Ovary (tissue), 7 donors: ENCODE measurements at regions not wholly inside any gene's neighbourhood (a gene's known extent, or its start where the extent isn't known, plus 50 kb on each side); places are given as distances from the start of the nearest gene placed in this dataset.

Source experiments
- DNase-seq, 5 donors: peaks; one replicate each; pipeline ENCODE4 v3.0.0-alpha.2; 2019 to 2020
- H3K27ac ChIP-seq, 2 donors: fragments of 200-600 bp; one replicate each; pipeline versions ENCODE4 v1.5.1 to v1.8.0; 2019 to 2022
- H3K27me3 ChIP-seq: fragments of 200-600 bp; one replicate; pipeline ENCODE4 v1.8.0; 2022
- H3K36me3 ChIP-seq: fragments of 200-600 bp; sonication (generic); one replicate; pipeline ENCODE4 v1.5.1; 2019
- H3K4me1 ChIP-seq: one replicate; pipeline ENCODE4 v1.8.1; 2013; ENCODE audit warnings: mild to moderate bottlenecking, moderate library complexity; ENCODE audit not compliant: insufficient read depth
- H3K4me3 ChIP-seq: fragments of 200-600 bp; sonication (generic); one replicate; pipeline ENCODE4 v1.5.1; 2017
- H3K9me3 ChIP-seq, 2 donors: fragments of 200-600 bp in 1 of 2; sonication (generic) in 1 of 2; one replicate each; pipeline versions ENCODE4 v1.5.1 to v1.8.1; 2013 to 2019; ENCODE audit warnings: mild to moderate bottlenecking in 1 of 2, moderate library complexity in 1 of 2
- EP300 ChIP-seq: sonication (generic); formaldehyde crosslinking; IDR thresholded peaks from one replicate; pipeline ENCODE4 v1.6.1; 2017; ENCODE audit warnings: antibody characterized with exemption
- POLR2A ChIP-seq: fragments of 450-650 bp; IDR thresholded peaks from one replicate; pipeline ENCODE4 v1.6.1; 2017; ENCODE audit warnings: antibody characterized with exemption, mild to moderate bottlenecking, moderate library complexity
- WGBS, 3 donors: extraction: QIAGEN DNeasy Blood & Tissue Kit in 1 of 3; methylation state at CpG; one replicate each; pipeline versions ENCODE4 v1.1.5 to v1.1.7; 2013 to 2017; 5-methylcytosine and 5-hydroxymethylcytosine counted together
- intact Hi-C, 4 donors: fragments of 100-400 bp; cut with DNase I; formaldehyde crosslinking; loops; one replicate each; pipeline versions ENCODE4 v1.11.0 to v1.15.1; 2022 to 2023
- TF ChIP-seq, protein P1 (sequence below), 3 donors: fragments of 450-650 bp in 2 of 3; fragments of 200-600 bp in 1 of 3; IDR thresholded peaks; one replicate each; pipeline versions ENCODE4 v1.5.1 to v1.8.0; 2016 to 2022; ENCODE audit warnings: antibody characterized with exemption in 3 of 3, mild to moderate bottlenecking in 1 of 3
- donor health status: DM: no; HTN: no; CAD: no; lungs with moderate emphysema.
- donor health status: DM: no; HTN: no; CAD: no.
- donor health status: Bipolar disorder and iron deficiency.
- donor health status: DM: no; HTN: no; CAD: no.
- donor health status: DM: yes; HTN: yes; CAD: no.

DNA sequence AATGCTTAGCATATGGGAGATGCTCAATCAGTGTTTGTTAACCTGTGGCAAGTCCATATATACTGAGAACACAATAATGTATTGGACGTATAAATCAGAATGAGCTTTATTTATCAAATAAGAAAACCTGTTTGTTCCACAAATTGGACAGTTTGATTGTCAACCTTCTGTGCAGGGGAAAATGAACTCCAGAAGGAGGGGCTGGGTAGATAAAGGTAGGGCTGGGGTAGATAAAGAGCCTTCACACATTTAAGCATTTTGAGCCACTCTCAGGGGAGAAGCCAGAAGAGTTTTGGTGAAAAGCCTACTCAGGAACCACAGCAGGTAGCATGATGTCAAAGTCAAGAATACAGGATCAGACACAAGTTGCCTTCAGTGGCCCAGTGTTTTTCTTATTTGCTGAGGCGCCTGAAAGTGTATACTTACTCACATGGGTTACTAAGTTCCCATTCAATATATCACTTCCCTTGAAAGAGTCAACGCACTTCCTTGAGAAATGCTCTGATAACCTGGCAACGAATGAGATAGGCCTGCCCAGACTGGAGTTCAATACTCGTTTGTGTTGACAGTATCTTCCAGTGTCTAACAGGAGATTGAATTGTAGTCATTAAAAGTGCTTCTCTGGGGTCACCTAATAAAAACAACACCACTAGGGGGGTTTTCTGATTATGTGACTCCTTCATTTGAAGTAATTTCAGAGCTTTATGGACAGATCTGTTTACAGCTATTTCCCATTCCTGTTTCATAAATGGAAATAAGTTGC, 263.9 kb upstream of the CITED2 start:
- no peaks in the 10 kb centered on the region for H3K4me1 ChIP-seq
- H3K36me3 ChIP-seq = no peaks in the 10 kb centered on the region
- DNase-seq = no peak
- TF ChIP-seq, protein P1, sequence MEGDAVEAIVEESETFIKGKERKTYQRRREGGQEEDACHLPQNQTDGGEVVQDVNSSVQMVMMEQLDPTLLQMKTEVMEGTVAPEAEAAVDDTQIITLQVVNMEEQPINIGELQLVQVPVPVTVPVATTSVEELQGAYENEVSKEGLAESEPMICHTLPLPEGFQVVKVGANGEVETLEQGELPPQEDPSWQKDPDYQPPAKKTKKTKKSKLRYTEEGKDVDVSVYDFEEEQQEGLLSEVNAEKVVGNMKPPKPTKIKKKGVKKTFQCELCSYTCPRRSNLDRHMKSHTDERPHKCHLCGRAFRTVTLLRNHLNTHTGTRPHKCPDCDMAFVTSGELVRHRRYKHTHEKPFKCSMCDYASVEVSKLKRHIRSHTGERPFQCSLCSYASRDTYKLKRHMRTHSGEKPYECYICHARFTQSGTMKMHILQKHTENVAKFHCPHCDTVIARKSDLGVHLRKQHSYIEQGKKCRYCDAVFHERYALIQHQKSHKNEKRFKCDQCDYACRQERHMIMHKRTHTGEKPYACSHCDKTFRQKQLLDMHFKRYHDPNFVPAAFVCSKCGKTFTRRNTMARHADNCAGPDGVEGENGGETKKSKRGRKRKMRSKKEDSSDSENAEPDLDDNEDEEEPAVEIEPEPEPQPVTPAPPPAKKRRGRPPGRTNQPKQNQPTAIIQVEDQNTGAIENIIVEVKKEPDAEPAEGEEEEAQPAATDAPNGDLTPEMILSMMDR (IDR thresholded peaks at IDR 0.05) = no peak
- TF ChIP-seq EP300 = no peak
- TF ChIP-seq POLR2A = no peak
- 83 to 85% (median 85%) methylated on average over 5 of the region's 5 CpGs for whole genome bisulfite sequencing, 3 donors
- no peak overlapping the region for H3K4me3 ChIP-seq
- no peak overlapping the region for H3K27ac ChIP-seq
- H3K27me3 ChIP-seq = no peaks in the 10 kb centered on the region
- intact Hi-C loops = no loop called here
- no peaks in the 10 kb centered on the region for H3K9me3 ChIP-seq

DNA sequence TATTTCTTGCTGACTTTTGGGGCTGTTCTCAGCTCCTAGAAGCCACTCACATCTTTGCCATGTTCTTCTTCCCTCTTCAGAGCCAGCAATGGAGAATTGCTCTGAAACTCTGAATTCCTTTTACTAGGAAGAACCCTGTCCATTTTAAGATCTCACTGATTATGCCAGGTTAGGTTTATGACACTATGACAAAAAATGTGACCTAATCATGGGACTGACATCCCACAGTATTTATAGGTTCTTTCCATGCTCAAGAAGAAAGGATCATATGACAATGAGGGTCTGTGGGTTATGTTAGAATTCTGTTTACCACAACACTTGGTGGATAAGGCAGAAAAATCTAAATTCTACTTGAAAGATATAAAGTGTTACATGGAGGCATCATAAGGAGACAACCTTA, 263.3 kb upstream of the CITED2 start:
- no peaks in the 10 kb centered on the region for H3K27me3 ChIP-seq
- intact Hi-C loops = no loop called here
- no peak for DNase-seq
- TF ChIP-seq EP300 = no peak
- TF ChIP-seq POLR2A = no peak
- TF ChIP-seq, protein P1 (IDR thresholded peaks at IDR 0.05) = no peak
- no peak overlapping the region for H3K4me3 ChIP-seq
- no peaks in the 10 kb centered on the region for H3K9me3 ChIP-seq
- H3K4me1 ChIP-seq = no peaks in the 10 kb centered on the region
- H3K27ac ChIP-seq = no peak overlapping the region
- no peaks in the 10 kb centered on the region for H3K36me3 ChIP-seq

DNA sequence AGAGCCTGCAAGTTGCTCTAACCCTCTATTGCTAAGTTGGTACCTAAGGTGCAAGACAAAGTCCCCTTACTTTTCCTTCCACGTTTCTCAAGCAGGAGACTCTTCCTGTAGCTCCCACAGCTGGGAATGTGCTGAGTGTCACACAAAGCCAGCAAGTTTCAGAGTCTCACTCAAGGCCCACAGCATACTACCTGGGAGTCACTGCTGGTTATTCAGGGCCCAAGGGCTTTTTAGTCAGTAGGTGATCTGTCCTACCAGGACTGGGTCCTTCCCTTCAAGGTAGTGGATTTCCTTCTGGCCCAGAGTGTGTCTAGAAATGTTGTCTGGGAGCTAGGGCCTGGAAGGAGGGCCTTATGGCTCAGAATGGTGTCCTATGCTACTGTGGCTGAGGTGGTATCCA, 261.9 kb upstream of the CITED2 start:
- no peaks in the 10 kb centered on the region for H3K9me3 ChIP-seq
- 69 to 95% (median 90%) methylated on average over 1 of the region's 1 CpG for WGBS, 3 donors
- no peak overlapping the region for H3K27ac ChIP-seq
- intact Hi-C loops = no loop called here
- no peaks in the 10 kb centered on the region for H3K27me3 ChIP-seq
- no peak for DNase-seq
- TF ChIP-seq POLR2A (no peak), EP300 (no peak)
- TF ChIP-seq, protein P1 (IDR thresholded peaks at IDR 0.05) = no peak
- no peaks in the 10 kb centered on the region for H3K4me1 ChIP-seq
- no peaks in the 10 kb centered on the region for H3K36me3 ChIP-seq
- no peak overlapping the region for H3K4me3 ChIP-seq

DNA sequence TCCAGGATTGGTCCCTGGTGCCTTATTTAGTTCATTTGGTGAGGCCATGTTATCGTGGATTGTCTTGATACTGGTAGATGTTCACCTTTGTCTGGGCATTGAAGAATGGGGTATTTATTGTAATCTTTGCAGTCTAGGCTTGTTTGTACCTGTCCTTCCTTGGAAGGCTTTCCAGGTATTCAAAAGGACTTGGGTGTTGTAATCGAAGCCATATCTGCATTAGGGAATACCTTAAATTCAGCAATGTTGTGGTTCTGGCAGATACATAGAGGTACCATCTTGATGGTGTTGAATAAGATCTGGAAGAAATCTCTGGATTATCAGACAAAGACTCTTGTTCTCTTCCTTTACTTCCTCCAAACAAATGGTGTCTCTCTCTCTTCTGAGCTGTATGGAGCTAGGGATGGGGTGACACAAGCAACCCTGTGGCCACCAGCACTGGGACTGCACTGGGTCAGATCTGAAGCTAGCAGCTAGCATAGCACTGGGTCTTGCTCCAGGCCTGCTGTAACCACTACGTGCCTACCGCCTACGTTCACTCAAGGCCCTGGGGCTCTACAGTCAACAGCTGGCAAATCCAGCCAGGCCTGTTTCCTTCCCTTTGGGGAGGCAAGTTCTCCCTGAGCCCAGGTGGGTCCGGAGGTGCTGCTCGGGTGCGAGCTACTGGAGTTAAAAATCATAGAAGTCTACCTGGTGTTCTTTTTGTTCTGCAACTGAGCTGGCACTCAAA, 261.1 kb upstream of the CITED2 start:
- TF ChIP-seq, protein P1 (IDR thresholded peaks at IDR 0.05) = no peak
- TF ChIP-seq EP300 (no peak), POLR2A (no peak)
- Histone ChIP-seq H3K4me1 (no peaks in the 10 kb centered on the region), H3K4me3 (no peak overlapping the region), H3K36me3 (no peaks in the 10 kb centered on the region), H3K27me3 (no peaks in the 10 kb centered on the region), H3K9me3 (no peaks in the 10 kb centered on the region), H3K27ac (no peak overlapping the region)
- no peak for DNase-seq
- 96 to 97% (median 96%) methylated on average over 8 of the region's 8 CpGs for WGBS, 3 donors
- intact Hi-C loops = no loop called here
